HG03378 (cell line): ENCODE measurements at regions not wholly inside any gene's neighbourhood (a gene's known extent, or its start where the extent isn't known, plus 50 kb on each side); places are given as distances from the start of the nearest gene placed in this dataset.
"Not testable (repeated sequence)": the region's sequence is repeated elsewhere in the genome, so short reads cannot be mapped to it uniquely, and the experiment has no call there.

Source experiments
- ATAC-seq: cut with Tn5 transposase; IDR thresholded peaks from one replicate; pipeline ENCODE4 v1.9.1; 2021; ENCODE audit warnings: mild to moderate bottlenecking, moderate library complexity; ENCODE audit not compliant: unreplicated experiment

GRCh38 chr1:185442050-185442449, 125.0 kb upstream of the IVNS1ABP start:
- ATAC-seq = no peak

- no peak for ATAC-seq
Measured at GRCh38 chr1:185441605-185442004, 124.6 kb upstream of the IVNS1ABP start.

- ATAC-seq = no peak
Measured at GRCh38 chr1:185440877-185441276, 123.8 kb upstream of the IVNS1ABP start.

GRCh38 chr1:185439727-185440415, 122.8 kb upstream of the IVNS1ABP start:
- ATAC-seq = peak; percentile 83

- ATAC-seq = no peak
Measured at GRCh38 chr1:185438936-185439335, 121.9 kb upstream of the IVNS1ABP start.

- no peak for ATAC-seq
Measured at GRCh38 chr1:185435696-185436379, 118.8 kb upstream of the IVNS1ABP start.

- ATAC-seq = no peak
Measured at GRCh38 chr1:185434721-185435120, 117.7 kb upstream of the IVNS1ABP start.

- ATAC-seq = no peak
Measured at GRCh38 chr1:185433667-185434066, 116.6 kb upstream of the IVNS1ABP start.

- no peak for ATAC-seq
Measured at GRCh38 chr1:185432948-185433347, 115.9 kb upstream of the IVNS1ABP start.

- no peak for ATAC-seq
Measured at GRCh38 chr1:185431612-185432011, 114.6 kb upstream of the IVNS1ABP start.

- not testable (repeated sequence) for ATAC-seq
Measured at GRCh38 chr1:185429668-185430067, 112.6 kb upstream of the IVNS1ABP start.

- ATAC-seq = no peak
Measured at GRCh38 chr1:185427776-185428175, 110.7 kb upstream of the IVNS1ABP start.

- ATAC-seq = no peak
Measured at GRCh38 chr1:185427264-185427663, 110.2 kb upstream of the IVNS1ABP start.

- no peak for ATAC-seq
Measured at GRCh38 chr1:185426848-185427247, 109.8 kb upstream of the IVNS1ABP start.

- no peak for ATAC-seq
Measured at GRCh38 chr1:185425163-185425562, 108.1 kb upstream of the IVNS1ABP start.

GRCh38 chr1:185421485-185422107, 104.6 kb upstream of the IVNS1ABP start:
- ATAC-seq = no peak

GRCh38 chr1:185420588-185421081, 103.6 kb upstream of the IVNS1ABP start:
- no peak for ATAC-seq

GRCh38 chr1:185419718-185420117, 102.7 kb upstream of the IVNS1ABP start:
- ATAC-seq = no peak

GRCh38 chr1:185418472-185418871, 101.4 kb upstream of the IVNS1ABP start:
- ATAC-seq = no peak

- ATAC-seq = no peak
Measured at GRCh38 chr1:185412385-185413087, 95.5 kb upstream of the IVNS1ABP start.
